ENCODE measurements at regions not wholly inside any gene's neighbourhood (a gene's known extent, or its start where the extent isn't known, plus 50 kb on each side); places are given as distances from the start of the nearest gene placed in this dataset.

GRCh38 chr2:22079583-22079982 is 955.8 kb downstream of the TDRD15 start:
- TF ChIP-seq, protein P1, sequence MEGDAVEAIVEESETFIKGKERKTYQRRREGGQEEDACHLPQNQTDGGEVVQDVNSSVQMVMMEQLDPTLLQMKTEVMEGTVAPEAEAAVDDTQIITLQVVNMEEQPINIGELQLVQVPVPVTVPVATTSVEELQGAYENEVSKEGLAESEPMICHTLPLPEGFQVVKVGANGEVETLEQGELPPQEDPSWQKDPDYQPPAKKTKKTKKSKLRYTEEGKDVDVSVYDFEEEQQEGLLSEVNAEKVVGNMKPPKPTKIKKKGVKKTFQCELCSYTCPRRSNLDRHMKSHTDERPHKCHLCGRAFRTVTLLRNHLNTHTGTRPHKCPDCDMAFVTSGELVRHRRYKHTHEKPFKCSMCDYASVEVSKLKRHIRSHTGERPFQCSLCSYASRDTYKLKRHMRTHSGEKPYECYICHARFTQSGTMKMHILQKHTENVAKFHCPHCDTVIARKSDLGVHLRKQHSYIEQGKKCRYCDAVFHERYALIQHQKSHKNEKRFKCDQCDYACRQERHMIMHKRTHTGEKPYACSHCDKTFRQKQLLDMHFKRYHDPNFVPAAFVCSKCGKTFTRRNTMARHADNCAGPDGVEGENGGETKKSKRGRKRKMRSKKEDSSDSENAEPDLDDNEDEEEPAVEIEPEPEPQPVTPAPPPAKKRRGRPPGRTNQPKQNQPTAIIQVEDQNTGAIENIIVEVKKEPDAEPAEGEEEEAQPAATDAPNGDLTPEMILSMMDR (conservative IDR thresholded peaks at IDR 0.05; ENCODE audit: low read depth, low read length), result no peak
- TF ChIP-seq RAD21 (IDR thresholded peaks at IDR 0.05; ENCODE audit: low read length) (no peak), FOS (IDR thresholded peaks at IDR 0.05; ENCODE audit: low read depth, low read length) (no peak), MAFK (IDR thresholded peaks at IDR 0.05; ENCODE audit: low read depth, low read length) (no peak), BHLHE40 (IDR thresholded peaks at IDR 0.05; ENCODE audit: low read depth, low read length) (no peak), CEBPB (IDR thresholded peaks at IDR 0.05; ENCODE audit: low read depth, low read length) (no peak), POLR2A (IDR thresholded peaks at IDR 0.05; ENCODE audit: low read depth, low read length) (no peak), MXI1 (IDR thresholded peaks at IDR 0.05; ENCODE audit: borderline replicate concordance, low read depth, low read length) (no peak), SMC3 (IDR thresholded peaks at IDR 0.05; ENCODE audit: low read depth, low read length) (no peak), MAZ (IDR thresholded peaks at IDR 0.05; ENCODE audit: borderline replicate concordance, low read depth, low read length) (no peak)
- TF ChIP-seq, protein P2, sequence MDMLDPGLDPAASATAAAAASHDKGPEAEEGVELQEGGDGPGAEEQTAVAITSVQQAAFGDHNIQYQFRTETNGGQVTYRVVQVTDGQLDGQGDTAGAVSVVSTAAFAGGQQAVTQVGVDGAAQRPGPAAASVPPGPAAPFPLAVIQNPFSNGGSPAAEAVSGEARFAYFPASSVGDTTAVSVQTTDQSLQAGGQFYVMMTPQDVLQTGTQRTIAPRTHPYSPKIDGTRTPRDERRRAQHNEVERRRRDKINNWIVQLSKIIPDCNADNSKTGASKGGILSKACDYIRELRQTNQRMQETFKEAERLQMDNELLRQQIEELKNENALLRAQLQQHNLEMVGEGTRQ (IDR thresholded peaks at IDR 0.05; ENCODE audit: low read depth, low read length), result no peak
- TF ChIP-seq, protein P3, sequence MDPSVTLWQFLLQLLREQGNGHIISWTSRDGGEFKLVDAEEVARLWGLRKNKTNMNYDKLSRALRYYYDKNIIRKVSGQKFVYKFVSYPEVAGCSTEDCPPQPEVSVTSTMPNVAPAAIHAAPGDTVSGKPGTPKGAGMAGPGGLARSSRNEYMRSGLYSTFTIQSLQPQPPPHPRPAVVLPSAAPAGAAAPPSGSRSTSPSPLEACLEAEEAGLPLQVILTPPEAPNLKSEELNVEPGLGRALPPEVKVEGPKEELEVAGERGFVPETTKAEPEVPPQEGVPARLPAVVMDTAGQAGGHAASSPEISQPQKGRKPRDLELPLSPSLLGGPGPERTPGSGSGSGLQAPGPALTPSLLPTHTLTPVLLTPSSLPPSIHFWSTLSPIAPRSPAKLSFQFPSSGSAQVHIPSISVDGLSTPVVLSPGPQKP (IDR thresholded peaks at IDR 0.05; ENCODE audit: borderline replicate concordance, low read depth, low read length), result no peak
- Histone ChIP-seq H3K9me1 (ENCODE audit: insufficient read depth, low read length) (no peaks in the 10 kb centered on the region), H2BK5ac (ENCODE audit: low read depth, low read length, poor library complexity, severe bottlenecking) (no peak overlapping the region), H3K56ac (ENCODE audit: extremely low read depth, insufficient read depth, low read length) (no peak overlapping the region), H3K27me3 (ENCODE audit: control insufficient read depth, insufficient read depth, low read length) (no peaks in the 10 kb centered on the region), H3K36me3 (ENCODE audit: control insufficient read depth, insufficient read depth, low read length) (no peaks in the 10 kb centered on the region), H3K23ac (ENCODE audit: low read depth, low read length) (no peak overlapping the region), H2BK20ac (ENCODE audit: low read depth, low read length) (no peak overlapping the region), H3K9ac (ENCODE audit: low read depth, low read length) (no peak overlapping the region), H2BK15ac (ENCODE audit: low read depth, low read length) (no peak overlapping the region), H3K4ac (ENCODE audit: low read depth, low read length) (no peak overlapping the region), H4K20me1 (ENCODE audit: insufficient read depth, low read length) (no peaks in the 10 kb centered on the region), H4K5ac (ENCODE audit: low read depth, low read length) (no peak overlapping the region), H2AK9ac (replicated peaks; ENCODE audit: low read depth, low read length, poor library complexity) (no peak overlapping the region), H2BK120ac (ENCODE audit: low read depth, low read length) (no peak overlapping the region), H3K14ac (replicated peaks; ENCODE audit: low read depth, low read length) (no peak overlapping the region), H3K4me3 (ENCODE audit: insufficient read depth, low read depth, low read length) (no peak overlapping the region), H3K4me2 (ENCODE audit: low read depth, low read length) (no peak overlapping the region), H3K18ac (ENCODE audit: low read depth, low read length) (no peak overlapping the region), H3K9me3 (ENCODE audit: control insufficient read depth, insufficient read depth, low read length) (no peaks in the 10 kb centered on the region), H4K8ac (ENCODE audit: low read depth in 2 of 2, low read length in 2 of 2) (no peak overlapping the region), H4K91ac (ENCODE audit: insufficient read depth, low read depth, low read length) (no peak overlapping the region), H2AFZ (replicated peaks; ENCODE audit: low read length, poor library complexity) (no peak overlapping the region), H2AK5ac (ENCODE audit: low read depth, low read length) (no peak overlapping the region), H3K79me1 (ENCODE audit: low read depth in 1 of 2, low read length in 2 of 2) (no peaks in the 10 kb centered on the region), H3K4me1 (ENCODE audit: control insufficient read depth, insufficient read depth, low read length) (no peaks in the 10 kb centered on the region), H3K27ac (ENCODE audit: insufficient read depth, low read length) (no peak overlapping the region)
- dilution Hi-C loops (cut with HindIII; ENCODE audit: low sequenced_read_pairs, unreplicated experiment), result no loop called here
- intact Hi-C loops (cut with micrococcal nuclease), result no loop called here
- ATAC-seq (ENCODE audit: low read depth) (no peak), DNase-seq (no peak)
- BruUV-seq (replicated peaks), result no TSS peak
- in situ Hi-C loops (cut with MboI; ENCODE audit: low sequenced_read_pairs), result no loop called here
- ChIA-PET CTCF (no interaction called here), POLR2A (ENCODE audit: unreplicated experiment) (no interaction called here)
- WGBS, 2 experiments (ENCODE audit: extremely low coverage in 2 of 2, insufficient read length in 1 of 2), result no CpG with 5 or more reads among the region's 3 CpGs

Measured in IMR-90 (cell line).